ENCODE measurements at regions not wholly inside any gene's neighbourhood (a gene's known extent, or its start where the extent isn't known, plus 50 kb on each side); places are given as distances from the start of the nearest gene placed in this dataset.

DNA sequence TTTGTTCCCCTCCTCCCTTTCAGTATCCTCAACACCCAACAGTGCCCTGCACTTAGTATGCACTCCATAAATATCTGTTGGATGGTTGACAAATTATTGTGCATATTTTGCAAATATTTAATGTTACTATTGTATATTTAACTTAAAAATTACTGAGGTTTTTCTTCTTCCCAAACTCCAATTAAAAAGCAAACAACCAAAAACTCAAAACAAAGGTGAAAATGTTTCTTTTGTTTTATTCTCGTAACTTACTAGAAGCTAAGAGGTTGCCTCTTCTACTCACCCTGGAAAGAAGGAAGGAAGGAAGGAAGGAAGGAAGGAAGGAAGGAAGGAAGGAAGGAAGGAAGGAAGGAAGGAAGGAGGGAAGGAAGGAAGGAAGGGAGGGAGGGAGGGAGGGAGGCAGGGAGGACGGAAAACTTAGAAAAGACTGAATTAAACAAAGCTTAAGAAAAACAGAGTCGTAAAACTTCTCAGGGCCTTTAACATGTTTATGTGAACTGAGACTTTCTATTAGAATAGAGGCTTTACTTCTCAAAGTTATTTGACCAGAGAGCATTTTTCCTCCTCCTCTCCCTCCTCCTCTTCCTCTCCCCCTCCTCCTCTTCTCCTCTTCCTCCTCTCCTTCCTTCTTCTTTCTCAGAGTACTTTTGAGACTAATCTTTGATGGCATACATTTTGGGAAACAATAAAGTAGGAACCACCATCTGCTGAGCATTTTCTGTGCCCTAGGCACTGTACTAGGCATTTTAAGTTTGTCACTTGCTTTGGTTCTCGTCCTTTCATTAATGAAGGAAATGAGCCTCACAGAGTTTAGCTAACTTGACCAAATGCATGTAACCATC lies 396.6 kb upstream of the WWC1 start:
- Histone ChIP-seq H3K4me3 (replicated peaks; ENCODE audit: low read depth, low read length) (no peak overlapping the region), H3K36me3 (ENCODE audit: control insufficient read depth, insufficient read depth, low read length) (no peaks in the 10 kb centered on the region), H3K27me3 (replicated peaks; ENCODE audit: control insufficient read depth, insufficient read depth, low read length) (no peaks in the 10 kb centered on the region; the same call in 1 of the 2 replicates)
- DNase-seq (ENCODE audit: extremely low read depth, insufficient read length) = no peak
- no peak for TF ChIP-seq CTCF (IDR thresholded peaks at IDR 0.05; ENCODE audit: insufficient read depth, low read length, poor library complexity, severe bottlenecking)

GRCh38 chr5:167895899-167896659 lies 395.4 kb upstream of the WWC1 start:
- no peak overlapping the region for H3K4me3 ChIP-seq (replicated peaks; ENCODE audit: low read depth, low read length)
- DNase-seq (ENCODE audit: extremely low read depth, insufficient read length) = no peak
- H3K36me3 ChIP-seq (ENCODE audit: control insufficient read depth, insufficient read depth, low read length) = no peaks in the 10 kb centered on the region
- no peaks in the 10 kb centered on the region; the same call in 1 of the 2 replicates for H3K27me3 ChIP-seq (replicated peaks; ENCODE audit: control insufficient read depth, insufficient read depth, low read length)
- no peak for TF ChIP-seq CTCF (IDR thresholded peaks at IDR 0.05; ENCODE audit: insufficient read depth, low read length, poor library complexity, severe bottlenecking)

DNA sequence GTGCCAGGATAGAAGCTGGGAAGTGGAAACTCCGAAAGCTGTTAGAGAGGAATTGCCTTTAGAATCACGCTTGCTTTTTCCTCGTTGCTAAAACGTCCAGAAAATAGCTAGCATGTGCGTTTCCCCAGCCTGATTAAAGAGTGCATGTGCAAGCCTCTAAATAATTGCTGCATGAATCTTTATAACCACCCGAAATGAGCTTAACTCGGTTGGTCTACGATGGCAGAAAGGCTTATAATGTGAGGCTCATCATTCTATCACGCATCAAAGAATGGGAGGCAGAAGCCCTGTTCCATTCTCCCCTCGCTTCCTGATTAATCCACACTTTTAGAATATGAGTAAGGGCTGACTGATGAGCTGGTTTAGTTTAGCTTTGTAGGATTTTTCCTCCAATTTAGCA lies 394.6 kb upstream of the WWC1 start:
- no peak for DNase-seq (ENCODE audit: extremely low read depth, insufficient read length)
- TF ChIP-seq CTCF (IDR thresholded peaks at IDR 0.05; ENCODE audit: insufficient read depth, low read length, poor library complexity, severe bottlenecking) = no peak
- Histone ChIP-seq H3K36me3 (ENCODE audit: control insufficient read depth, insufficient read depth, low read length) (no peaks in the 10 kb centered on the region), H3K4me3 (replicated peaks; ENCODE audit: low read depth, low read length) (no peak overlapping the region), H3K27me3 (replicated peaks; ENCODE audit: control insufficient read depth, insufficient read depth, low read length) (no peaks in the 10 kb centered on the region; the same call in 1 of the 2 replicates)

DNA sequence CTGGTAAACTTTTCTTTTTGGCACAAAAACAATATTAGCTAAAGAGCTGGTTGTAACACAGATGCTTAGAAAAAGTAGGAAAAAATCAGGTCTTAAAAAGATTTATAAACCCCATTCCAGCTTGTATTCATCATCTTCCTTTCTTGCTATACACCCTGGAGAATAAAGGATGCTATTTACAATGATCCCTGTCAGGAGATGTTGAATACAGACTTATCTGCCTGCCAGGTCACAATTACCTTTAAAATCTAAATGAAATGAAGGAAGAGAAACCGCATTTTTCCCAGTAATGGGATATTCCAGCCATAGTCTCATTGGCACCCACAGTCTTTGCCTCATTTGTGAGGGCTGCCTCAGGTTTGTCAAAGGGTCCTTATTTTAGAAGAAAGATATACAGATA lies 394.1 kb upstream of the WWC1 start:
- H3K36me3 ChIP-seq (ENCODE audit: control insufficient read depth, insufficient read depth, low read length) = no peaks in the 10 kb centered on the region
- H3K27me3 ChIP-seq (replicated peaks; ENCODE audit: control insufficient read depth, insufficient read depth, low read length) = no peaks in the 10 kb centered on the region; the same call in 1 of the 2 replicates
- no peak for DNase-seq (ENCODE audit: extremely low read depth, insufficient read length)
- TF ChIP-seq CTCF (IDR thresholded peaks at IDR 0.05; ENCODE audit: insufficient read depth, low read length, poor library complexity, severe bottlenecking) = no peak
- no peak overlapping the region for H3K4me3 ChIP-seq (replicated peaks; ENCODE audit: low read depth, low read length)

DNA sequence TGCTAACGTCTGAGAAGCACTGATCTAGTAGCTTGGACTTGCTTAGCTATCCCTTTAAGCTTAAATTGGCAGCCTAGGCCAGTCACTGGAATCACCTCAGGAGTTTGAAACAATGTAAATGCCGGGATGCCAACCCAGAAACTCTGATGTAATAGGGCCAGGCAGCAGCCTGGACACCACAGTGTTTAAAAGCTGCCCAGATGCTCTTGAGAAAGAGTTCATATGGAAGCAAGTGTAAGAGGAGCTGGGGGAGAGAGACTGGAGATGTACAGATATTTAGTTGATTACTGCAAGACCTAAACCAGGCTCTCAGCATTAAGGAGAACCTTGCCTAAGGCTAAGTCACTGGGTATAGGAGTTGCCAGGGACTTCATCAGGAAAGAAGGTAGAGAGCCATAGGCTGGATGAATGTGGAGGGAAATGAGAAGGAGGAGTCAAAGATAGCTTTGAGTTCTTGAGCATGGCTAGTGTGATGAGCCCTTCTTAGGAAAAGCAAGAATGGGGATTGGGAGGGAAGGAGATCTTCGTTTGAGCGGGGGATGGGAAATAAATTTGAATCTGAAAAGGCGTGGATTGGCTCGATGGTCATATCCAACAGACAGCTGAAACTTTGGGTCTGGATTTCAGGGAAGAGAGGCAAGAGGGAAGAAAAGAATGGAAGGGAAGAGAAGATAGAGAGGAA lies 392.9 kb upstream of the WWC1 start:
- H3K27me3 ChIP-seq (replicated peaks; ENCODE audit: control insufficient read depth, insufficient read depth, low read length) = no peaks in the 10 kb centered on the region; the same call in 1 of the 2 replicates
- H3K4me3 ChIP-seq (replicated peaks; ENCODE audit: low read depth, low read length) = no peak overlapping the region
- DNase-seq (ENCODE audit: extremely low read depth, insufficient read length) = no peak
- TF ChIP-seq CTCF (IDR thresholded peaks at IDR 0.05; ENCODE audit: insufficient read depth, low read length, poor library complexity, severe bottlenecking) = no peak
- no peaks in the 10 kb centered on the region for H3K36me3 ChIP-seq (ENCODE audit: control insufficient read depth, insufficient read depth, low read length)
